Mesenteric fat pad (tissue), 1 donor: ENCODE measurements at regions not wholly inside any gene's neighbourhood (a gene's known extent, or its start where the extent isn't known, plus 50 kb on each side); places are given as distances from the start of the nearest gene placed in this dataset.
"Not testable (repeated sequence)": the region's sequence is repeated elsewhere in the genome, so short reads cannot be mapped to it uniquely, and the experiment has no call there.

Source experiments
- DNase-seq: peaks from one replicate; pipeline ENCODE4 v3.0.0-alpha.2; 2020; ENCODE audit warnings: low spot score
- donor health status: DM: yes; HTN: yes; CAD: no.

DNA sequence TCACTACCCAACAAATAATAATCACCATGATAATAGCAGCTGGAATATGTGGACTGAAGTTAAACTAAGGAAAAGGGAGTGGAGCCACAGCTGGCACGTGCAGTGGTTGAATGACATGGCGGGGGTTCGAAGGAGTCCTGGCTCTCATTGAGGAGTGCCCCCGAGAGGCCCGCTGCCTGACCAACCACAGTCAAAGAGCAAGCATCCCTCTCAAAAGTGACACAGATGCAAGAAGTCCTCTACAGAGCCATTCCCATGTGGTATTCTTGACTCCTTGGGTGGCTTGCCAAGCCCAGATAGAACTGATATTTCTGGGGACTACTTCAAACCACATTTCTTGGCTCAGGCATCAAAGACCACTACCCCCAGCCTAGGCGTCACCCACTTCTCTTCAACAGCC is 405.1 kb downstream of the TNS1 start:
- no peak for DNase-seq

DNA sequence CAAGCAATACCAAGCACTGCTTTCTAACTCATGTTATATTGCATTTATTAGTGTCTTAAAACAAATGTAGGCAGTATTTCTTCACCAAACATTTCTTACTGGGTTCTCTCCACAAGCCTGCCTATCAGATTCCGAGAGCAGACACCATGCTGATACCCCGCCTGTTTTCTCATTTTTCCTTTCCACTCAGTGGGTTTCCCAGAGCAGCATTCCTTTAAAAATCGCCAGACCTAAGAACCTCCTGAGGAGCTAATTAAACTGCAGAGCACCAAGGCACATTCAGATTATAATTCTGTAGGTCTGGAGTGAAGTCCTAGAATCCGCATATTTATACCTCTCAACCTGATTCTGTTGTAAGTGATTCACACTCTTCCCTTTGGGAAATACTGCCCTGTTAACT is 405.6 kb downstream of the TNS1 start:
- DNase-seq, result no peak

DNA sequence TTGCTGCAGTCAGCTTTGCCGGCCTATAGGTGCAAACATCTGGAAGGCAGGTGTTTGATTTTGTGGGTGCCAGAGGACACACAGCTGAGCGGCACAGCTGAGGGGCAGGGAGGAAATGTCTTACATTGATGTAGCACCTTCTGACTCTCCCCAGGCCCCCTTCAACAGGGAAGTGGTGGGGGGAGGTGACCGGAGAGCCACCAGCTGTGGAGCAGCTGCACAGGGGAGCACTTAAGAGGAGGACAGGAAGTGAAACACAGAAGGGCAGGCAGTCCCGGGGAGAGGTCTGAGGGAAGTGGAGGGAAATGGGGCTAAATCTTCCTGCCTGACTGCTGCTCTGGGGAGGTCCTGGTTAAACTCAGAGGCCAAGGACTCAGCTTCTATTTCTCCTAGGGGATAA is 409.1 kb downstream of the TNS1 start:
- no peak for DNase-seq

DNA sequence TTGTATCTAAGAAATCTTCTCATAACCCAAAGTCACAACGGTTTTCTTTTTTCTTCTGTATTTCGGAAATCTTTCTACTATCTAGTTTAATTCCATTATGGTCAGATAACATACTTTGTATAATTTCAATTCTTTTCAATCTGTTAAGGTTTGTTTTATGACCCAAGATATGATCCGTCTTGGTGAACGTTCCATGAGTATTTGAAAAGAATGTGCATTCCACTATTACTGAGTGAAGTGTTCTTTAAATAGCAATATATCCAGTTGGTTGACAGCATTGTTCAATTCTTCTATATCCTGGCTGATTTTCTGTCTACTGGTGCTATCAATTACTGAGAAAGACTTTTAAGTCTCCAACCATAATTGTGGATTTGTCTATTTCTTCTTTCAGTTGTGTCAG is 414.5 kb downstream of the TNS1 start:
- no peak for DNase-seq

DNA sequence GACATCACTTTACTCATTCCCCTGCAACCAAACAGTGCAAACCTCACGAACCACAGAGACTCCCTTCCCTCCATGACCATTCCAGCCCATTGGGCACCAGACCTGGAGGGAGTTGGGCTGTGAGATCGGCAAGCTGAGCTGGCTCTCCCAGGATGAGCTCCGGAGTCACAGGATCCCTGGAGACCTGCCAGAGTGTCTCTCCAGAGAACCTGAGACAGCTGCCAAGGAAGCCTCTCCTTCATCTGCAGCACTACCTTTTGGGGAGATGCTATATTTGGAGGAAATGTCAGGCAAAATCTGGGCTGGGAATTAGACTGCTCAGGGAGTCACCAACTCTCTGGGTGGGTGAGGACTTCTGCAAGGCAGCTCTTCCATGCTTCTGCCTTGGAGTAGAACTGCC is 417.4 kb downstream of the TNS1 start:
- no peak for DNase-seq

DNA sequence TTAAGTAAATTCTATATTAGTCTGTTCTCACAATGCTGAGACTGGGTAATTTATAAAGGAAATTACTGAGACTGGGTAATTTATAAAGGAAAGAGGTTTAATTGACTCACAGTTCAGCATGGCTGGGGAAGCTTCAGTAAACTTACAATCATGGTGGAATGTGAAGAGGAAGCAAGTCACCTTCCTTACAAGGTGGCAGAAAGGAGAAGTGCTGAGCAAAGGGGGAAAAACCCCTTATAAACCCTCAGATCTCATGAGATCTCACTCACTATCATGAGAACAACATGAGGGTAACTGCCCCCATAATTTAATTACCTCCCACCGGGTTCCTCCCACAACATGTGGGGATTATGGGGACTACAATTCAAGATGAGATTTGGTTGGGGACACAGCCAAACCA is 422.4 kb downstream of the TNS1 start:
- DNase-seq, result not testable (repeated sequence)

DNA sequence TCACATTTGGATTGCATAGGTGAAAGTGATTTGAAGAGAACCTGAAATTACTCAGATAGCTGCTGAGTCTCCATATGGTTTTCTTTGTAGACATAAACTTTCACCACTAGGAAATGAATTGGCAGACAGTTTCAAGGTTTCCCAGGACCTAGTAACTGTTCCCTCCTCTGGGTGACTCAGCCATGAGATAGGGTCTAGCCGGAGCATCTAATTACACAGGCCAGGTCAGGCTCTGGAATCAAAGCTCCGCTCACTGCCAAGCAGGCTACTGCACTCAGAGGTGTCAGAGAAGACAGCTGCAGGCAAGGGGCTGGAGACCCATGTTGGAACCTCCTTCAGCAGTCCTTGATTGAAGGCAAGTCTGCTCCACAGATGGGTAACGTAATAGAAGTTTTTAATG is 429.2 kb downstream of the TNS1 start:
- DNase-seq, result no peak

DNA sequence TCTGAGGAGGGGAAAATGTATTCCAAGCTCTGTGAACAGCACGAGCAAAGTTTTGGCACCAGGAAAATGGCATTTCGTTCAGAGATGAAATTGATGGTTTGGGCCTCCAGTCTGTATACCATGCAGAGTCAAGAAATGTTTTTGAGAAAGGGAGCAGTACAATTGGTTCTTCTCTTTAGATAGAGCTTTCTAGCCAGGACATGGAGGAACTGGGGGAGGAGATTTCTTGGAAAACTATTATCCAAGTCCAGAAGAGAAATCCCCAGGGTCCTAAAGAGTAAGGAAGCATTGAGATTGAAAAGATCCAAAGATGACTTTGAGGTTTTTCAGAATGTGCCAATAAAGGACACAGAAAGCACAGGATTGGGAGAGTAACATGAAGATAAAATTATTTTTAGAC is 432.4 kb downstream of the TNS1 start:
- no peak for DNase-seq

DNA sequence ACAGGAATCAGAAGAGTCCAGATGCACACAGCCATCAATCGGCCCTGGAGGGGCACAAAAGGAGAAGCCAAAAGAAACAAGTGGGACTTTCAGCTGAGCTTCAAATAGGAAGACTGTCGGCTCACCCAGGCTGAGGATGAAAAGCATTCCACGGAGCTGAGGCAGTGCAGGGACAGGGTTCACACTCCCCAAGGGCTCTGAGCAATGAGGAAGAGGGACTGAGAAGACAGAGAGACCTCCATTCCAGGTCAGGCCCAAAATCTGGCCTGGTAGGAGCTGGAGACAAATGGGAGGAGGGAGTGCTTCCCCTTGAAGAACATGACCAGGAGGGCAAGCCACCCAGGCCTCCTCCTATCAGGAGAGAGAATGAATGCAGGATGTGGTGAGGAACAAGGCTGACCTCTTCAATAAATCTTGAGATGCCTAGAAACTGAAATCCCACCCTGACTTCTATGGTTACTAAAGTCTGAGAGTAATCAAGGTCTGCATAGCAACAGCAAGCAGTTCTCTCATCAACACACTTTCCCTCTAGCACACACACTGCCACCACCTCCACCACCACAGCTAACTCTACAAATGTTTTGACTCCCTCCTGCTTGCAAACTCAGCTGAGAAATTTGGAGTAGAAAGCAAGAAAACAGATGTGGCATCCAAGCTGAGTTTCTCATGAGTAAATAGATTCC is 434.4 kb downstream of the TNS1 start:
- DNase-seq, result no peak

DNA sequence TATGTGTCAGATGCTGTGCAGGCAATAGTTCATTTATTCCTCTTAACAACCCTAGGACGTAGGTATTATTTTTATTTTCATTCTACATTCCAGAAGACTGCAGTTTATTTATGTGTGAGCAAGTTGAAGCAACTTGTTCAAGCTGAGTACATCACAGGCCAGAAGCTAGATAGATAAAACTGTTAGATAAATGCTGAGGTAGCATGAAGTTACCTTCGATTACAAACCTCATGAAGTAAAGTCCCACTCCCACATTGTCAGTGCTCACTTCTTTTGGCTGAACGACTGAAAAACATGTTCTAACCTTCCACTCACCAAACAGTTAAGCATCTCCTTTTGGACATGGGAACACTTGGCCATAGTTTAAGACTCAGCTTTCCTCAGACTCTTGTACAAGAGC is 439.2 kb downstream of the TNS1 start:
- DNase-seq, result no peak

DNA sequence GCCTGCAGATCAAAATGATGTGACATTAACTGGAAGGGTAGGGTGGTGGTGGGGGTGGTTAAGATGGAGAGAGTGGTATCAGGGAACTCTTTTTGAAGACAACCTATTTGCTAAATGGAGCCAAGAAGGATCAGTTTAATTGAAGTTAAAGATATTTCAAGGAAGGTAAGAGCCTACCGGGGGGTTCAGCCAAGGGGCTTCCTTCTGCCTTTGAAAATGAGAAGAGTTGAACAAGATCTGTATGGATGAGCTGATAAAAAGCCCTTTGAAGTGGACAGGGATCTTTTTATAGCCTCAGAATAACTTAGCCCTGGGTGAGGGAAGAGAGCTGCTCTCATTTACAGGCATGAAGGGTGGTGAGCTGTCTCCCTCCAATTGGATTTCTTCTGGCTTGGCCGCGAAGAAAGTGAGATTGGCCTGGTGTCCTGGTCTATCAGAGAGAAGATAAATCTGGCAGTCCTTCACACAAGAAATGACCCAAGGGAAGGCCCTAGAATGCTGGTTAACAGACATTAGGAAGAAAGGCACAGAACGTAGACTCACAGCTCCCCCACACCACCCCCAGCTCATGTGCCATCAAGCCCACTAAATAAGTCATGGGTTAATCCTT is 439.8 kb downstream of the TNS1 start:
- no peak for DNase-seq

DNA sequence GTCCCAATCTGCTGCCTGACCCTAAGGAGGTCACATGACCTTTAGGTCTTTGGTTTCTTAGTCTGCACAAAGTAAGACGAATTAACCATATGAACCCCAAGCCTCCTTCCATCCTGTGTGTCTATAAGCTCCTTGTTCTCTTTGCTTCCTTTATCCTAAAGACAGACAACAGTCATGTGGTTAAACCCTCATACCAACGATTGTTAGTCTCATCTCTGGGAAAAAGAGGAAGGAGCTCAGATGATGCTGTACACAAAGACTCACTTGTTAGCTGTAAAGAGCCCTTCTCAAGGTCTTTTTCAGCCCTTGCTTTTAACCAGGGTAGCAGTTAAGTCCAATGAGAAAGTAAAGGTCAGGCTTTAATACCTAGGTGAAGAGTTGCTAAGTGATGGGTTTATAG is 443.7 kb downstream of the TNS1 start:
- DNase-seq, result no peak

DNA sequence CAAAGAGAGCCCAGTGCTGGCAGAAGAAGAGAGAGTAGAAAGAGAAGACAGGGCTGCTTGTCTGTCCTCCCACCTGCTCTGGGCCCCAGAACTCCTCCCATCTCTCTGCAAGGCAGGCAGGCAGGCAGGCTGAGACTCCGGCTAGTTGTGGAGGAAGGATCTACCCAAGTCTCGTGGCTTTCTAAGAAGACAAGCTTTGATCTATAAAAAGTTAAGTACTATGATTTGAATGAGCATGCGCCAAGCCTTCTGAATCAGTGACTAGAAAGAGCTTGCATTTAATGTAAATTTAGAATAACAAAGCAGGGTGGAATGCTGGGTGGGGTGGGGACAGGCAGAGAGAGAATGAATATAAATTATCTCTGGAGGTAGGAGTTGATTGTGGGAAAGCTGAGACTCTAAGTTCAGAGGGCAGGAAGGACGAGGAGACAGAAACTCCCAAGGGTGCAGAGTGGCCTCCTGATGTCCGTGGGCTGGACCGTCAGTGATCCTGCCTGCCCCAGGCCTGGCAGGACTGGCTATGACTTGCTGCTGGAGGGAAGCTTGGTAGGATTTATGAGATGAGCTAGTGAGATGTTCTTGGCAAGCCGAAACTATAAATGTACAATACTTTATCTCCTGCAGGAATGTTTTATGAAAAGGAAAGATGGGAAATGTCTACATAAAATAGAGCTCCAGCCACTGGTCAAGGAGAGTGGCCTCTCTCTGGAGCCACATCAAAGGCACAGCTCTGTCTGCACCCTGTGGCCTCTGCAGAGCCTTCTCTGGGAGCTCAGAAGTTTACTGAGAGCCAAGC is 447.5 kb downstream of the TNS1 start:
- no peak for DNase-seq

DNA sequence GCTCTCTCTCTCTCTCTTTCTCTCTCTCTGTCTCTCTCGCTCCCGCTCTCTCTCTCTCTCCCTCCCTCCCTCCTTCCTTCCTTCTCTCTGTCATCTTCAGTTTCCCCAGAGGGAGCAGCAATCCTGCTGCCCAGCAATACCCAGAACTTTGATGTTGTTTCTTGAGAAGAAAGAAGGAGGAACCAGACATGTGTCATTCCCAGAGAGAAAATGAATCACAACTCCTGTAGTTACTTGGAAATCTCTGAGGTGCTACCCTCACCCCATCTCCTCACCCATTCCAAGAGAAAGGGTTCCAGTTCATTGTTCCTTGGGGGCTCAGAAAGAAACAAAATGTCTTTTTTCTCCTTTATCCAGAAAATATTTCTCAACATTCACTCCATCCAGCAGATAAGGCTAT is 449.1 kb downstream of the TNS1 start:
- no peak for DNase-seq

DNA sequence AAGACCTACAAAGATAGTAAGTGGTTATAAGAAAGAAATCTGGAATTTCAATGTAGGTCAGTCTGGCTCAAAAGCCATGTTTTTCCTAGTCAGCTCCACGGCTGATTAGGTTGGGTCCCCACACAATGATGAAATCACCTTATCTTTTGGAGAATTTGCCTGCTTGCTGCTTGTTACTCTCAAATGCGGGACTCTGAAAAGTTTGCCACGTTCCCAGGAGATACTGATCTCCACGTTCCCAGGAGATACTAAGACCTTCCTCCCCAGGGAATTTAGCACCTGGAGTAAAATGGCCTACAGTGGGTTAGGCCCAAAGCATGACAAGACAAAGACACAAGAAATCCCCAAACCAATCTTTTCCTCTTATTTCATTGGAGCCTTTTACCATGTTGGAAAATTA is 449.6 kb downstream of the TNS1 start:
- DNase-seq, result no peak

DNA sequence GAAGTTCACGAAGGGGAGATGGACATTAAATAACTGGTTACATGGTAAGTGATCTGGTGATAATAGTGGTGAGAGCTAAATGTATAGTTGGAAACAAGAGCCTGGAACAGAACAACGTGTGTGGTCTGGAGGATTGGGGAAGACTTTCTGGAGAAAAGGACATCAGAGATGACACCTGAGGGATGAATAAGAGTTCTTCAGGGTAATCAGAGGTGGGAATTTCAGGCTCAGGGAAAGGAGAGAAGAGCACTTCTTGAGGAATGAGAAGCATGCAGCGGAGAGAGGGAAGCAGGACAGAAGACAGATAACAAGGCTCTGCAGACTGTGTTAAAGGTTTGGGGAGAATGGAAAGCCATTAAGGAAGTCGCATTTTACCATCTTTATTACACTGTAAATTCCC is 450.7 kb downstream of the TNS1 start:
- no peak for DNase-seq

DNA sequence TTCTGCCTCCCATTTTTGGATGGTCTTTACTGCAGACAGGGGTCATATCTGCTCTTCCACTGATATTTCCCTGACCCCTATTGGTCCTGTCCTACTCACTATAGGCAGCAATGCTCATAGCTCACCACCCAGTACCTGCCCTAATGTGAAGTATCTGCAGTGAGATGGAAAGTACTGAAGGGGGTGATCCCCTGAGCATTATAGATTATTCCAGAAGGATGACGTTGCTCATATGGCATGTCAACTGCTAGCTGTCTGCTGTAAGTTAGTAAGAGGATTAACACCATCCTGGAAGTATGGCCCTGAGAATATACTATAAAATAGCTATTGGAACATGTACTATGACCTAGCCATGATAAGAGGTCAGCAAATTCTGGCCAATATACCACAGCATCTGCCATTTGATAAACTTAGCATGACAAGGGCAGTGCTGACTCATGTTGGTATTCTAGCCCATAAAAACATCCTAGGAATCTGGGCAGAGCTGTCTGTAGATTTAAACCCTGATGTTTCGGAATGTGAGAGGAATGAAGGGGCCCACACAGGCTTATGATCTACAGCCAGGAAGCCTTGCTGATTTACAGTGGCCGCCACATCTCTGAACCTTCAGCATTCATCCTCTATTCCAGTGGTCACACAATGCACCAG is 451.4 kb downstream of the TNS1 start:
- DNase-seq, result no peak

DNA sequence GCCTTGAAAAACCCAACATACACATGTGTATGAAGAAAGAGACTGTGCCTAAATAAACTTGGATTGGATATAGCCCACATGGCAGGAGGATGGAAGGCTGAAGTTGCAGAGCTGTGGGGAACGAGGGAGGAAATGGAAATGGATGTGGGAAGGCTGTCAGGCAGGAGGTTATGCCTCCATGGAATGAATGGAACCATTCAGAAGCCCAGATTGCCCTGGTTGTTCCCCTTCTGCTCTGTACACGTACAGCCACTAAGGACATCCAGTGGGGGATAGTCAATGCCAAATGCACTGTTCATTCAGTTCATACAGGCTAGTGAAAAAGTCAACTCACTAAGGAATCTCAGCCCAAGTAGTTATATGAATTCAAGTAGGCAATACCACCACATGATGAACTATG is 463.7 kb downstream of the TNS1 start:
- no peak for DNase-seq

DNA sequence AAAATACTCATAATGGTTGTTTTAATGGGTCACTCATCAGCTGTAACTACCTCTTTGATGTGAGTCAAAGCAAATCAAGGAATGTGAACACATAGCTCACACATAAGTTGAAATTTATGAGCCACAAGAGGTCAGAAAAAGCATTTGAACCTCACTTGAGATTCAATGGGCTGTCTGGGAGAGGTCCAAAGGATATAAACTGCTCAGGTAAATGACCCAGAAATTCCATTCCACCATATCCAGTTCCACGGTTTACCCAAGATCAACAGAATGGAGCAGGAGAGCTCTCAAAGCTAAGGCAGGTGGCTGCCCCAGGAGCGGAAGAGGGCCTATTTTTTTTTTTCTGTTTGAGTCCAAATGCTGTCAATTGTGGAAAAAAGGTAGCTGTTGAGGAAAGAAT is 464.1 kb downstream of the TNS1 start:
- no peak for DNase-seq

DNA sequence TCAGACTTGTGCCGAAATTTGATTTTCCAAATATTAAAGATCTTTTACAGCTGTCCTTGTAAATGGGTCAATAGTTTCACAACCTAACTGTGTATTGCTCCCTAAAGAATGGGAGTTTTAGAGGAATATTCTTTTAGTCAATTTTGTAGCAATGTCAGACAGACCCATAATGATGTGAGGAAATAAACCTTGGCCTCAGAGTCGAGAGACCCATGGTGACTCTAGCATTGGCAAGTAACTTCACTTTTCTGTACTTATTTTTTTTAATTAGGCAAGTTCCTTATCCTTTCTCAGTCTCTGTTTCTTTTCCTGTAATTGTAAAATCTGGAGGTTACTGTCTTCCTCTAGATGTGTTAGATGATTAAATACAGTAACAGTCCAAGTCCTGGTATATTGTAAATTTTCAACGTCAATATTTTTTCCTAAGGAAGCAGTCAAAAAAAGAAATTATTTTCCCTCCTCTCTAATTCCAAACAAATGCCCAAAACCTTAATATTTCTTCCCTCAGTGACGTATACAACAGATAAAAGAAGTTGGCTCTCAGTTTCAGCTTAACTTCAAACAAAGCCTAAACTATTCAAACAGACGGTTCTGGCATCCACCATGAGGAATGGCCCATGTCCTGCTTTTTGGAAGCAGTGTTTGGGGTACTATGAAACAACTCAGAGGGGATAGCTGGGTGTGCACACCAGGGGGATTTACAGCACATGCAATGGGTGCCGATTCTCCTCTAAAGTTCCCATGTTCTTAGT is 466.7 kb downstream of the TNS1 start:
- no peak for DNase-seq

DNA sequence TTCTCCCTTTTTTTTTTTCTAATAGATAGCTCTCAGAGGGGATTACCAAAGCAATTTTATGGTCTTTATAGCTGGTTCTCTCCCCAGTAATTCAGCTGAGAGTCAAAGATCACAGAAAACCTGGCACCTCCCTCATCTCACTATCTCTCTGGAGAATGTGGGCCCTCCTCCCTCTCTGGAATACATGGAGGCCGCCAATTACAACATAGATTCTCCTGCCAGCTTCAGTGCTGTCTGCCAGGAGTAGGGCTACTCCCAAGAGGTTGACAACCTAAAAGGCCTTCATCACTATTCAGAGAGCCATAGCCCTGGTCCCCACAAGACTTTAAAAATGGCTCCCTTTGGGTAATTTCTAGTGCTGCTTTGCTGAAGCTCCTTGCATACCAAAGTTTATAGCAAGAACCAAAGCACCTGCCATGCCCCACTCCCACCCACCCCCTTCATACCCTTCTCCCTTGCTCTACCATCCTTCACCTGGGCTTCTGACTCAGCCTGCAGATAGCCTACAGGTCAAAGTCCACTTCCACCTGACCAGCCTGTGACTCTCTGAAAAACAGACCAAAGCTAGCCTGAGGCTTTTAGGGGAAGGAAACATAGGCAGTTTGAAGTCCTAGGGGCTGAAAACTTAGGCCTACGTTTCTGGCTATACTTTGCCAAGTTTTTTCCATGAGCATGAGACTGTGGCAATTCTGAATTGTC is 472.3 kb downstream of the TNS1 start:
- no peak for DNase-seq
